ENCODE measurements at regions not wholly inside any gene's neighbourhood (a gene's known extent, or its start where the extent isn't known, plus 50 kb on each side); places are given as distances from the start of the nearest gene placed in this dataset.

DNA sequence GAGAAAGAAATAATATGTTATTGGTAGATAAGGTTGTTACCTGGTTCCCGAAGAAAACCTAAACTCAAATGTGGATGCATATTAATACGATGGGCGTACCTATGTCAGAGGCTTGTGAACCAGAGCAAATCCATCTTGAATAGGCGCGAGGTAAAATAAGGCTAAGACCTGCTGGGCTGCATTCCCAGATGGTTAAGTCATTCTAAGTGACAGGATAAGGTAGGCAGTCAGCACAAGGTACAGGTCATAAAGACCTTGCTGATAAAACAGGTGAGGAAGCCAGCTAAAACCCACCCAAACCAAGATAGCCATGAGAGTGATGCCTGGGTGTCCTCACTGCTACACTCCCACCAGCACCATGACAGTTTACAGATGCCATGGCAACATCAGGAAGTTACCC is 1400.1 kb downstream of the CDH8 start:
- peak; percentile 20 for DNase-seq

DNA sequence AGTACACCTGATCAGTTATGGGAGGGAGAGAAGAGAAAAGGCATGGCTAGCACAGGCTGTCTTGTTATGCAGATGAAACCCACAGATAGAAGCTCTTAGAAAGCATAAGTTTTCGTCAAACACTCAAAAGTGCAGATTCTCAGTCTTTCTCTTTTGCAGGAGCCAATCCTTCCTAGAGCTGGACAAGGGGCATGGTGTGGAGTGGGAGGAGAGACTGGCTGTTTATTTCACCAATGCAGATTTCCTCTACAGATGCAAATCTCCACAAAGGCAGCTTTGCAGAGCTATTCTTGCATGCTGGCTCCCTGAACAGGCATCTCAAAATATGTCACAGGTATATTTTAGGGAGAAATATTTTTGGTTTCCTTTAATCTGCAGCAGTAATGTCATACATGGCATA is 1400.7 kb downstream of the CDH8 start:
- ATAC-seq = no peak

More for the DNA sequence above, 1400.1 kb downstream of the CDH8 start:
- Histone ChIP-seq H3K9ac (ENCODE audit: low read length) (no peak overlapping the region), H3K79me2 (ENCODE audit: low read length) (no peaks in the 10 kb centered on the region), H3K4me3 (ENCODE audit: low read length) (no peak overlapping the region), H3K27ac (ENCODE audit: low read length) (no peak overlapping the region), H2AFZ (ENCODE audit: low read length) (no peak overlapping the region), H4K20me1 (ENCODE audit: low read length) (no peaks in the 10 kb centered on the region), H3K9me3 (ENCODE audit: low read length) (no peaks in the 10 kb centered on the region), H3K9me2 (replicated peaks; ENCODE audit: low read length) (no peaks in the 10 kb centered on the region), H3K36me3 (ENCODE audit: low read depth, low read length) (no peaks in the 10 kb centered on the region), H3F3A (ENCODE audit: low read length, unreplicated experiment) (no peaks in the 10 kb centered on the region), H3K27me3 (ENCODE audit: low read length) (no peaks in the 10 kb centered on the region), H3K4me1 (ENCODE audit: insufficient read depth, low read length) (no peaks in the 10 kb centered on the region), H3K4me2 (ENCODE audit: low read length) (no peak overlapping the region)
- intact Hi-C loops (cut with micrococcal nuclease) = no loop called here
- no TSS peak for BruUV-seq (replicated peaks)
- TF ChIP-seq, protein P1, sequence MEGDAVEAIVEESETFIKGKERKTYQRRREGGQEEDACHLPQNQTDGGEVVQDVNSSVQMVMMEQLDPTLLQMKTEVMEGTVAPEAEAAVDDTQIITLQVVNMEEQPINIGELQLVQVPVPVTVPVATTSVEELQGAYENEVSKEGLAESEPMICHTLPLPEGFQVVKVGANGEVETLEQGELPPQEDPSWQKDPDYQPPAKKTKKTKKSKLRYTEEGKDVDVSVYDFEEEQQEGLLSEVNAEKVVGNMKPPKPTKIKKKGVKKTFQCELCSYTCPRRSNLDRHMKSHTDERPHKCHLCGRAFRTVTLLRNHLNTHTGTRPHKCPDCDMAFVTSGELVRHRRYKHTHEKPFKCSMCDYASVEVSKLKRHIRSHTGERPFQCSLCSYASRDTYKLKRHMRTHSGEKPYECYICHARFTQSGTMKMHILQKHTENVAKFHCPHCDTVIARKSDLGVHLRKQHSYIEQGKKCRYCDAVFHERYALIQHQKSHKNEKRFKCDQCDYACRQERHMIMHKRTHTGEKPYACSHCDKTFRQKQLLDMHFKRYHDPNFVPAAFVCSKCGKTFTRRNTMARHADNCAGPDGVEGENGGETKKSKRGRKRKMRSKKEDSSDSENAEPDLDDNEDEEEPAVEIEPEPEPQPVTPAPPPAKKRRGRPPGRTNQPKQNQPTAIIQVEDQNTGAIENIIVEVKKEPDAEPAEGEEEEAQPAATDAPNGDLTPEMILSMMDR (conservative IDR thresholded peaks at IDR 0.05; ENCODE audit: low read depth, low read length) = no peak
- TF ChIP-seq EZH2 (IDR thresholded peaks at IDR 0.05; ENCODE audit: low read length, unreplicated experiment) = no peak
- TF ChIP-seq EZH2phosphoT487 (IDR thresholded peaks at IDR 0.05; ENCODE audit: borderline replicate concordance, low read length) = no peak
- POLR2A ChIA-PET (ENCODE audit: unreplicated experiment) = no interaction called here
- ATAC-seq = no peak
- CTCF ChIA-PET = no interaction called here

DNA sequence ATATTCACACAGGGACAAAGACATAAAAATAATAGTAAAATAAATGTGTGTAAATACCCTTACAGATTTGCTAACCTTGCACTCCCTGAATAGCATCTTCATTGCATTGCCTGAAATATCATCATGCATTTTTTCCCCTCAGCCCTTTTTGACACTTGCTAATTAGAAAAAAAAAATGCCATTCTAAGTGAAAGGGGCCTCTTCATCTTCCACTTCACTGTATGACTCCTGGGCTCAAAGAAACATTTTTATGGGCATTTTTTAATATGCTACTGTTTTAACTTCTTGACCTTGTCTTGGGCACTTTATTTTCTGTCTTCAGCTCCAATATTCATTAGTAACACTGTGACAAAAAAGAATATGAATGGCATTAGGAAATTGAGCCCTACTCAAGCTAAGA is 1424.4 kb downstream of the CDH8 start:
- Histone ChIP-seq H3K27me3 (ENCODE audit: low read length) (no peaks in the 10 kb centered on the region), H3K4me2 (ENCODE audit: low read length) (no peak overlapping the region), H3K9ac (ENCODE audit: low read length) (no peak overlapping the region), H3K27ac (ENCODE audit: low read length) (no peak overlapping the region), H3K36me3 (ENCODE audit: low read depth, low read length) (no peaks in the 10 kb centered on the region), H3K4me1 (ENCODE audit: insufficient read depth, low read length) (no peaks in the 10 kb centered on the region), H3K9me3 (ENCODE audit: low read length) (no peaks in the 10 kb centered on the region), H3F3A (ENCODE audit: low read length, unreplicated experiment) (no peaks in the 10 kb centered on the region), H4K20me1 (ENCODE audit: low read length) (no peaks in the 10 kb centered on the region), H2AFZ (ENCODE audit: low read length) (no peak overlapping the region), H3K9me2 (replicated peaks; ENCODE audit: low read length) (no peaks in the 10 kb centered on the region), H3K4me3 (ENCODE audit: low read length) (no peak overlapping the region), H3K79me2 (ENCODE audit: low read length) (no peaks in the 10 kb centered on the region)
- BruUV-seq (replicated peaks) = no TSS peak
- TF ChIP-seq, protein P1 (conservative IDR thresholded peaks at IDR 0.05; ENCODE audit: low read depth, low read length) = no peak
- TF ChIP-seq EZH2phosphoT487 (IDR thresholded peaks at IDR 0.05; ENCODE audit: borderline replicate concordance, low read length) = no peak
- no peak for TF ChIP-seq EZH2 (IDR thresholded peaks at IDR 0.05; ENCODE audit: low read length, unreplicated experiment)
- intact Hi-C loops (cut with micrococcal nuclease) = no loop called here
- no peak for ATAC-seq
- CTCF ChIA-PET = no interaction called here
- no peak for DNase-seq
- POLR2A ChIA-PET (ENCODE audit: unreplicated experiment) = no interaction called here

More for the DNA sequence above, 1400.7 kb downstream of the CDH8 start:
- Histone ChIP-seq H3K27me3 (ENCODE audit: low read length) (no peaks in the 10 kb centered on the region), H3K9me2 (replicated peaks; ENCODE audit: low read length) (no peaks in the 10 kb centered on the region), H3K79me2 (ENCODE audit: low read length) (no peaks in the 10 kb centered on the region), H3K4me3 (ENCODE audit: low read length) (no peak overlapping the region), H3F3A (ENCODE audit: low read length, unreplicated experiment) (no peaks in the 10 kb centered on the region), H3K9me3 (ENCODE audit: low read length) (no peaks in the 10 kb centered on the region), H3K4me2 (ENCODE audit: low read length) (no peak overlapping the region), H3K27ac (ENCODE audit: low read length) (no peak overlapping the region), H2AFZ (ENCODE audit: low read length) (no peak overlapping the region), H3K36me3 (ENCODE audit: low read depth, low read length) (no peaks in the 10 kb centered on the region), H3K9ac (ENCODE audit: low read length) (no peak overlapping the region), H3K4me1 (ENCODE audit: insufficient read depth, low read length) (no peaks in the 10 kb centered on the region), H4K20me1 (ENCODE audit: low read length) (no peaks in the 10 kb centered on the region)
- no peak for DNase-seq
- POLR2A ChIA-PET (ENCODE audit: unreplicated experiment) = no interaction called here
- BruUV-seq (replicated peaks) = no TSS peak
- CTCF ChIA-PET = no interaction called here
- intact Hi-C loops (cut with micrococcal nuclease) = no loop called here
- TF ChIP-seq, protein P1 (conservative IDR thresholded peaks at IDR 0.05; ENCODE audit: low read depth, low read length) = no peak
- TF ChIP-seq EZH2 (IDR thresholded peaks at IDR 0.05; ENCODE audit: low read length, unreplicated experiment) = no peak
- TF ChIP-seq EZH2phosphoT487 (IDR thresholded peaks at IDR 0.05; ENCODE audit: borderline replicate concordance, low read length) = no peak

Data from PC-3 (cell line).